Mesothelial cell of epicardium (in vitro differentiated cells): ENCODE measurements at regions not wholly inside any gene's neighbourhood (a gene's known extent, or its start where the extent isn't known, plus 50 kb on each side); places are given as distances from the start of the nearest gene placed in this dataset.

Experiments
- DNase-seq, 2 experiments: peaks; one replicate each; pipeline ENCODE4 v3.0.0; 2021; ENCODE audit warnings: low spot score in 2 of 2; ENCODE audit not compliant: unreplicated experiment in 2 of 2
- H3K27ac Mint-ChIP-seq: 2 replicates; pipeline ENCODE4 v1.8.0; 2021; ENCODE audit warnings: mixed read lengths
- H3K27me3 Mint-ChIP-seq: 2 replicates; pipeline ENCODE4 v1.8.0; 2021; ENCODE audit warnings: low read depth, mixed read lengths
- H3K36me3 Mint-ChIP-seq: 2 replicates; pipeline ENCODE4 v1.8.0; 2021; ENCODE audit warnings: mixed read lengths
- H3K4me1 Mint-ChIP-seq: 2 replicates; pipeline ENCODE4 v1.8.0; 2021; ENCODE audit warnings: mixed read lengths
- H3K4me3 Mint-ChIP-seq: 2 replicates; pipeline ENCODE4 v1.8.0; 2021; ENCODE audit warnings: mild to moderate bottlenecking, moderate library complexity, mixed read lengths
- H3K9me3 Mint-ChIP-seq: 2 replicates; pipeline ENCODE4 v1.8.0; 2021; ENCODE audit warnings: mixed read lengths
- CTCF ChIP-seq: fragments of 200-600 bp; sonication (generic); IDR thresholded peaks from one replicate; pipeline ENCODE4 v1.5.0; 2021; ENCODE audit warnings: antibody characterized with exemption; ENCODE audit not compliant: unreplicated experiment

DNA sequence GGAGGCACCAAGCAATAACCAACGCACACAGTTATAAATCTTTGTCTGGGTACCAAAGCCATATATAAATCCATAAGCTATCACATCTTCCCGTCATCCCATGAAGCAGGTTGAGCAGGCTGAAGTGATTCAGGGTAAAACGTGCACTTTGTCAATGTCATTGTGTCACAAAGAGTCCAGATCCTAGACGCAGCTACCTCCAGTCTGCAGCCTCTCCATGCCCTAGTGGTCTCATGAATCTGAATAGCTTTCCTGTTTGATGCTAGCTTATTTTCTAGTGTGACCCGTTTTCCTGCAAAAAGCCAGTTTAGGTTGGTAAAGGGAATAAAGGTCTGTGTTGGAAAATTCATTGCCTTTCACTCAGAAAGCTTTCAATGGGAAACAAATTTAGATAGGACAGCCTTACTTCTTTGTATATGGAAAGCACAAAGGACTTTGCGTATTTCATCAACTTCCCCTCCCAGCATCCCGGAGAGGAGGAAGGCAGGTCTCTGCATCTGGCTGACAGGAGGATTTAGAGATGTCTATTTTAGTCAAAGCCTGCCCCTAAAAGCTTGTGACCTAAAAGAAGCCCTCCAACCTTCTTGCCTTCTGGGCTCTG, 222.3 kb upstream of the ARL4C start:
- no peak for TF ChIP-seq CTCF
- Mint-ChIP-seq H3K36me3 (no peaks in the 10 kb centered on the region), H3K4me3 (no peak overlapping the region), H3K27ac (no peak overlapping the region), H3K9me3 (no peaks in the 10 kb centered on the region), H3K4me1 (peaks cover 11% of the 10 kb centered on the region), H3K27me3 (peaks cover 34% of the 10 kb centered on the region)
- no peak for DNase-seq

DNA sequence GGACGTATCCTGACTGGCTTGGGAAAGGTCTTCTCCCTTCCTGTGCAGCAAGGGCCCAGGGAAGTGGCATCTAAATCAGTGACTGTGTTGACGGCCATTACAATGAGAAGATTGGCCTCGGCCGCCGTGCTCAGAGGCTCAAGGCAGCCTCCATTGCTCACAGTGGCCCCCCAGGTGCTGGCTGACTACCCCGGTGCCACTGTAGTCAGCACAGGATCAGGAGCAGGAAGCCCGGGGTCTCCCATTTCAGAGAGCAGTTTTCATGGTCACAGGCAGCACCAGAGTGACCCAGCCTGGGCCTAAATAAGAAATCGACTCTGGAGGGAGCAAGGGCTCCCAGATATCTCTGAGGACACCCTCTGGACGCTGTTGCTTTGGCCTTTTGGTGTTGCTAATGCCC, 219.4 kb upstream of the ARL4C start:
- H3K9me3 Mint-ChIP-seq, result no peaks in the 10 kb centered on the region

GRCh38 chr2:234715671-234716250, 218.9 kb upstream of the ARL4C start:
- H3K36me3 Mint-ChIP-seq, result no peaks in the 10 kb centered on the region
- H3K9me3 Mint-ChIP-seq, result no peaks in the 10 kb centered on the region
- no peak for DNase-seq
- no peak overlapping the region for H3K27ac Mint-ChIP-seq
- peaks cover 2% of the 10 kb centered on the region for H3K4me1 Mint-ChIP-seq
- no peak overlapping the region for H3K4me3 Mint-ChIP-seq
- no peak for TF ChIP-seq CTCF
- H3K27me3 Mint-ChIP-seq, result peaks cover 64% of the 10 kb centered on the region

More for the DNA sequence above, 219.4 kb upstream of the ARL4C start:
- H3K27me3 Mint-ChIP-seq, result peaks cover 60% of the 10 kb centered on the region
- H3K27ac Mint-ChIP-seq, result no peak overlapping the region
- DNase-seq, result no peak
- TF ChIP-seq CTCF, result no peak
- no peaks in the 10 kb centered on the region for H3K36me3 Mint-ChIP-seq
- no peak overlapping the region for H3K4me3 Mint-ChIP-seq
- H3K4me1 Mint-ChIP-seq, result peaks cover 2% of the 10 kb centered on the region

DNA sequence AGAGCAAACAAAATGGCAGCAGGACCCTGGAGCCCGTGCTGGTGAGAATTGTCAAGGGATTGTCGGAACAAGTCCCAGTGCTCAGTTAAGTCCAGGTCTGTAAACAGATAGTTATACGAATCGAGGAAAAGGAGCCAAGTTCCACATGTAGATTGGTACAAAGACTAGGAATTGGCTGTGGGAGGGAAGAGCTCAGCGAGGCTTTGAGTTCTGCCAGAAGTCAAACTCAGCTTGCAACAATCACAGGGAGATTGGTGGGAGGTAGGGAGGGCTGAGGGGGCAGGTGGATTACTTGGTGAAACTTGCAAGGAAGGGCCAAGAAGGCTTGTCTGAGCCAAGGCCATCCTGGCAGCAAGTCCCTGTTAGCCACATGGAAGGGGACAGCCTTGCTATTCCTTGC, 217.8 kb upstream of the ARL4C start:
- TF ChIP-seq CTCF, result no peak
- H3K4me3 Mint-ChIP-seq, result no peak overlapping the region
- peaks cover 71% of the 10 kb centered on the region for H3K27me3 Mint-ChIP-seq
- DNase-seq, result no peak
- no peaks in the 10 kb centered on the region for H3K9me3 Mint-ChIP-seq
- H3K36me3 Mint-ChIP-seq, result no peaks in the 10 kb centered on the region
- H3K4me1 Mint-ChIP-seq, result no peaks in the 10 kb centered on the region
- no peak overlapping the region for H3K27ac Mint-ChIP-seq

GRCh38 chr2:234712421-234712935, 215.6 kb upstream of the ARL4C start:
- Mint-ChIP-seq H3K36me3 (no peaks in the 10 kb centered on the region), H3K9me3 (no peaks in the 10 kb centered on the region)

More at GRCh38 chr2:234712421-234712935, 215.6 kb upstream of the ARL4C start:
- no peak overlapping the region for H3K27ac Mint-ChIP-seq
- no peak for TF ChIP-seq CTCF
- no peak overlapping the region for H3K4me3 Mint-ChIP-seq
- DNase-seq, result no peak
- peaks cover 7% of the 10 kb centered on the region for H3K4me1 Mint-ChIP-seq
- H3K27me3 Mint-ChIP-seq, result peaks cover 82% of the 10 kb centered on the region
